Panc1 (cell line): ENCODE measurements at regions not wholly inside any gene's neighbourhood (a gene's known extent, or its start where the extent isn't known, plus 50 kb on each side); places are given as distances from the start of the nearest gene placed in this dataset.

Experiments used
- TF ChIP-seq, protein P1 (sequence below), 2 experiments: IDR thresholded peaks; 2 replicates each; pipeline ENCODE4 v1.6.1; 2011 to 2012; ENCODE audit warnings: low read depth in 2 of 2, control low read depth in 1 of 2, low read length in 1 of 2, mild to moderate bottlenecking in 1 of 2, moderate library complexity in 1 of 2; ENCODE audit not compliant: insufficient read depth in 1 of 2
- TF ChIP-seq, protein P2 (sequence below): fragments of 450-650 bp; IDR thresholded peaks from 2 replicates; pipeline ENCODE4 v1.5.1; 2017; ENCODE audit warnings: mild to moderate bottlenecking

DNA sequence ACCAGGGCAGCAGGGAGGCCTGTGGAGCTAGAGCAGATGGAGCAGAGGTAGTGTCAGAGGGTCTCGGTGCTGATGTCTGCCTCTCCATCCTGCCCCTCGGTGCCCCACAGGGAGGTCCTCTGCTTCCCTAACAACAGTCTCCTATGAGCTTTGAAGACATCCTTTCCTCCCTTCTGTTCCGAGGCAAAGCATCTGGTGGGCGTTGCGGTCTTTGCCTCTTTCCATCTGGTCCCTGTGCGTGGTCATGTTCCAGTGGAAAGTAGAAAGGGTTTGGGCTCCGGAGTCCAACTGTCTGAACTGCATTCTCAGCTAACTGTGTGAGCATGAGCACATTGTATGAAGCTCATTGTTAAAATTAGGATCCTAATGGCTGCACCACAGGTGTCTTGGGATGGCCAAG lies 370.6 kb downstream of the AACS start:
- TF ChIP-seq, protein P1, sequence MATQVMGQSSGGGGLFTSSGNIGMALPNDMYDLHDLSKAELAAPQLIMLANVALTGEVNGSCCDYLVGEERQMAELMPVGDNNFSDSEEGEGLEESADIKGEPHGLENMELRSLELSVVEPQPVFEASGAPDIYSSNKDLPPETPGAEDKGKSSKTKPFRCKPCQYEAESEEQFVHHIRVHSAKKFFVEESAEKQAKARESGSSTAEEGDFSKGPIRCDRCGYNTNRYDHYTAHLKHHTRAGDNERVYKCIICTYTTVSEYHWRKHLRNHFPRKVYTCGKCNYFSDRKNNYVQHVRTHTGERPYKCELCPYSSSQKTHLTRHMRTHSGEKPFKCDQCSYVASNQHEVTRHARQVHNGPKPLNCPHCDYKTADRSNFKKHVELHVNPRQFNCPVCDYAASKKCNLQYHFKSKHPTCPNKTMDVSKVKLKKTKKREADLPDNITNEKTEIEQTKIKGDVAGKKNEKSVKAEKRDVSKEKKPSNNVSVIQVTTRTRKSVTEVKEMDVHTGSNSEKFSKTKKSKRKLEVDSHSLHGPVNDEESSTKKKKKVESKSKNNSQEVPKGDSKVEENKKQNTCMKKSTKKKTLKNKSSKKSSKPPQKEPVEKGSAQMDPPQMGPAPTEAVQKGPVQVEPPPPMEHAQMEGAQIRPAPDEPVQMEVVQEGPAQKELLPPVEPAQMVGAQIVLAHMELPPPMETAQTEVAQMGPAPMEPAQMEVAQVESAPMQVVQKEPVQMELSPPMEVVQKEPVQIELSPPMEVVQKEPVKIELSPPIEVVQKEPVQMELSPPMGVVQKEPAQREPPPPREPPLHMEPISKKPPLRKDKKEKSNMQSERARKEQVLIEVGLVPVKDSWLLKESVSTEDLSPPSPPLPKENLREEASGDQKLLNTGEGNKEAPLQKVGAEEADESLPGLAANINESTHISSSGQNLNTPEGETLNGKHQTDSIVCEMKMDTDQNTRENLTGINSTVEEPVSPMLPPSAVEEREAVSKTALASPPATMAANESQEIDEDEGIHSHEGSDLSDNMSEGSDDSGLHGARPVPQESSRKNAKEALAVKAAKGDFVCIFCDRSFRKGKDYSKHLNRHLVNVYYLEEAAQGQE (IDR thresholded peaks at IDR 0.05; ENCODE audit: insufficient read depth in 1 of 2, low read depth in 2 of 2, low read length in 1 of 2) = no peak
- TF ChIP-seq, protein P2, sequence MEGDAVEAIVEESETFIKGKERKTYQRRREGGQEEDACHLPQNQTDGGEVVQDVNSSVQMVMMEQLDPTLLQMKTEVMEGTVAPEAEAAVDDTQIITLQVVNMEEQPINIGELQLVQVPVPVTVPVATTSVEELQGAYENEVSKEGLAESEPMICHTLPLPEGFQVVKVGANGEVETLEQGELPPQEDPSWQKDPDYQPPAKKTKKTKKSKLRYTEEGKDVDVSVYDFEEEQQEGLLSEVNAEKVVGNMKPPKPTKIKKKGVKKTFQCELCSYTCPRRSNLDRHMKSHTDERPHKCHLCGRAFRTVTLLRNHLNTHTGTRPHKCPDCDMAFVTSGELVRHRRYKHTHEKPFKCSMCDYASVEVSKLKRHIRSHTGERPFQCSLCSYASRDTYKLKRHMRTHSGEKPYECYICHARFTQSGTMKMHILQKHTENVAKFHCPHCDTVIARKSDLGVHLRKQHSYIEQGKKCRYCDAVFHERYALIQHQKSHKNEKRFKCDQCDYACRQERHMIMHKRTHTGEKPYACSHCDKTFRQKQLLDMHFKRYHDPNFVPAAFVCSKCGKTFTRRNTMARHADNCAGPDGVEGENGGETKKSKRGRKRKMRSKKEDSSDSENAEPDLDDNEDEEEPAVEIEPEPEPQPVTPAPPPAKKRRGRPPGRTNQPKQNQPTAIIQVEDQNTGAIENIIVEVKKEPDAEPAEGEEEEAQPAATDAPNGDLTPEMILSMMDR = no peak
